Bronchial epithelial cell (primary cell): ENCODE measurements at regions not wholly inside any gene's neighbourhood (a gene's known extent, or its start where the extent isn't known, plus 50 kb on each side); places are given as distances from the start of the nearest gene placed in this dataset.

Experiments
- DNase-seq: peaks from one replicate; pipeline ENCODE4 v3.0.0-alpha.2; 2010; ENCODE audit warnings: low read depth
- FAIRE-seq: peaks from 2 replicates; lab custom pipeline; 2011; peaks lifted over from hg19 to GRCh38; lab: Jason Lieb, UNC
- H3K27me3 ChIP-seq: 2 replicates; pipeline ENCODE4 v1.5.1; 2011; ENCODE audit warnings: low read length; ENCODE audit not compliant: control insufficient read depth, insufficient read depth
- H3K36me3 ChIP-seq: 2 replicates; pipeline ENCODE4 v1.5.1; 2011; ENCODE audit warnings: low read length; ENCODE audit not compliant: control insufficient read depth, insufficient read depth
- H3K4me3 ChIP-seq: 2 replicates; pipeline ENCODE4 v1.5.1; 2011; ENCODE audit warnings: mild to moderate bottlenecking, low read depth, low read length, control low read depth
- TF ChIP-seq, protein P1 (sequence below): IDR thresholded peaks from 2 replicates; pipeline ENCODE4 v1.5.1; 2011; ENCODE audit warnings: mild to moderate bottlenecking, moderate library complexity, low read length, control low read depth, inconsistent platforms; ENCODE audit not compliant: insufficient read depth, severe bottlenecking

DNA sequence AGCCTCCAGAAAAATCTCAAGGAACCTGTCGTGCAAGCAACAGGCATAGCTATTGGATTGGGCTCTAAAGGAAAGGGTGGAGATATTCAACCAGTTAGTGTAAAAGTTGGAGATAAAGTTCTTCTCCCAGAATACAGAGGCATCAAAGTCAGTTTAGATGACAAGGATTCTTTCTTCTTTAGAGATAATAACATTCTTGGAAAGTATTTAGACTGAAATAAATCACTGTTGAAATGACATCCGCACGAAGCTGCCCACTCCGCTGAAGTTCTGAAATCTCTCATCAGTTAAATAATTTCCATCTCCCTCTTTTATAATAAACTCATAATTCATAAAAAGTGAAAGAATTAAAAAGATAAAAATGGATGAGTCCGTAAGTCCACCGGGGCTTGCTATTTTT is 1354.9 kb upstream of the TMEM132C start:
- Histone ChIP-seq H3K36me3 (no peaks in the 10 kb centered on the region), H3K27me3 (no peaks in the 10 kb centered on the region), H3K4me3 (no peak overlapping the region)
- FAIRE-seq (no peak), DNase-seq (no peak)
- TF ChIP-seq, protein P1, sequence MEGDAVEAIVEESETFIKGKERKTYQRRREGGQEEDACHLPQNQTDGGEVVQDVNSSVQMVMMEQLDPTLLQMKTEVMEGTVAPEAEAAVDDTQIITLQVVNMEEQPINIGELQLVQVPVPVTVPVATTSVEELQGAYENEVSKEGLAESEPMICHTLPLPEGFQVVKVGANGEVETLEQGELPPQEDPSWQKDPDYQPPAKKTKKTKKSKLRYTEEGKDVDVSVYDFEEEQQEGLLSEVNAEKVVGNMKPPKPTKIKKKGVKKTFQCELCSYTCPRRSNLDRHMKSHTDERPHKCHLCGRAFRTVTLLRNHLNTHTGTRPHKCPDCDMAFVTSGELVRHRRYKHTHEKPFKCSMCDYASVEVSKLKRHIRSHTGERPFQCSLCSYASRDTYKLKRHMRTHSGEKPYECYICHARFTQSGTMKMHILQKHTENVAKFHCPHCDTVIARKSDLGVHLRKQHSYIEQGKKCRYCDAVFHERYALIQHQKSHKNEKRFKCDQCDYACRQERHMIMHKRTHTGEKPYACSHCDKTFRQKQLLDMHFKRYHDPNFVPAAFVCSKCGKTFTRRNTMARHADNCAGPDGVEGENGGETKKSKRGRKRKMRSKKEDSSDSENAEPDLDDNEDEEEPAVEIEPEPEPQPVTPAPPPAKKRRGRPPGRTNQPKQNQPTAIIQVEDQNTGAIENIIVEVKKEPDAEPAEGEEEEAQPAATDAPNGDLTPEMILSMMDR, result no peak

DNA sequence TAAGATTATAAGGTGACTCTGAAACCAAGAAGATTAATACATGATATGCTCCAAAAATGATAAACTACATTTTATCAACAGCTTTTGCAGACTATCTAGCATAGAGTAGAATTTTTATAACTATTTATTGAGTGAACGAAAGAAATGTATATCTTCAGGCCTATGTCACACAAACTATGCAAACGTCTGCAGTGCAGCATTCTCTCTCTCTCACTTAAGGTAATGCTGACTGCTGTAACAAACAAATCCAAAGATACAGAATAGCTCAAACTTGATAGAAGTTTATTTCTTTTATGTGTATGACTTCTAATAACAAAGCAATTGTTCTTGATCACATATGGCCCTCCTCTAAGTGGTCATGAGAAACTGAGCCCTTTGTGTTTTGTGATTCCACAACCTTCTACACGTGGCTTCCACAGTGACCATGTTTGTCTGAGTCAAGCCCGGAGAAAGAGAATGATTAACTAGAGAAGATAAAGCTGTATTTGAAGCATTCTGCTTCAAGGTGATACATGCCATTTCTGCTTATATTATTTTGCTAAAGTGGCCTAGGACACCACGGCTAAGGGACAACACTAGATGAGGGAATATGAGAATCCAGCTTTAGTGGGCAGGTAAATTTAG is 1352.7 kb upstream of the TMEM132C start:
- Histone ChIP-seq H3K27me3 (no peaks in the 10 kb centered on the region), H3K36me3 (no peaks in the 10 kb centered on the region), H3K4me3 (no peak overlapping the region)
- TF ChIP-seq, protein P1, result no peak
- DNase-seq, result no peak
- no peak for FAIRE-seq

DNA sequence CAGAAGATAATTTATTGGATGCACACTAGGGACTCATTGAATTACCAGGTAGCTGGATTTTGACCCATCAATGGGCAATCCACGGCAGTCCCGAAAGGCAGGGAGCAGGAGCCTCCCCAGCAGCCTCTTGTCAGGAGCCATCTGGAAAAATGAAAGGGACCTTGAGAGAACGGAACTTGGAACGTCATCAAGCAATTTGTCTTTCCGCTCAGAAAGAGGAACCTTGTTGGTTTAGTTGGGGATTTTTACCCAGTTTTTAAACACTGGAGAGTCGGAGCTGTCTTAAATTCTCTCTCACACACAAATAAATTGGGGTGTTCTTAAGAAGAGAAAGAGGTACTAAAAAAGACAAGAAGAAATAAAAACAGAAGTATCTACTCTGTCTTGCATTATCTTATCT is 1351.7 kb upstream of the TMEM132C start:
- TF ChIP-seq, protein P1, result no peak
- H3K27me3 ChIP-seq, result no peaks in the 10 kb centered on the region
- no peak for FAIRE-seq

DNA sequence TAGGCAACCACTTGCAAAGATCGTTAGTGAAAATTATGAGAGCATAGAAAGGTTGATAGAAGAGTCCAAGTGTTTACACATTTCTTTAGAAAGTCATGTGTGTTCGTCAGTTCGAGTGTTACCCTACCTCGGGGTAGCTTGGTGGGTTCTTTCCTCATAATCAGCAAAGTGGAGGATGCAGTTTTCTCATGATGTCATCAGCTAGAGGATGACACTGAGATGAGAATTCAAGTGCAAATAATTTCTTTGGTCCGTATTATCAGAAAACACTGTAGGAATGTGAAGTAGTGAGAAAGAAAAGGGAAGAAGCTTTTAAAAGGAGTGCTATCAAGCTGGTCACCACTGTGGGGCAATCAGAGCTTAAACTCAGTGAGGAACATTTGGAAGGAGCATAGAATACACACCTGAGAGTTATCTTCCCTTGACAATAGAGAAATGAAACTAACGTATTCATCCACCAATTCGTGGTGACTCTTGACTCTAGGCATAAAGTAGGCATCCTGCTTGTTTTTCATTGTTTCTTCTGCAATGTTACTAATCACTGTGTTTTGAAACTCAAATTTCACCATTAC is 1340.9 kb upstream of the TMEM132C start:
- DNase-seq (no peak), FAIRE-seq (no peak)
- TF ChIP-seq, protein P1, result no peak
- Histone ChIP-seq H3K36me3 (no peaks in the 10 kb centered on the region), H3K4me3 (no peak overlapping the region), H3K27me3 (no peaks in the 10 kb centered on the region)

More for the DNA sequence above, 1351.7 kb upstream of the TMEM132C start:
- no peak for DNase-seq
- Histone ChIP-seq H3K36me3 (no peaks in the 10 kb centered on the region), H3K4me3 (no peak overlapping the region)

DNA sequence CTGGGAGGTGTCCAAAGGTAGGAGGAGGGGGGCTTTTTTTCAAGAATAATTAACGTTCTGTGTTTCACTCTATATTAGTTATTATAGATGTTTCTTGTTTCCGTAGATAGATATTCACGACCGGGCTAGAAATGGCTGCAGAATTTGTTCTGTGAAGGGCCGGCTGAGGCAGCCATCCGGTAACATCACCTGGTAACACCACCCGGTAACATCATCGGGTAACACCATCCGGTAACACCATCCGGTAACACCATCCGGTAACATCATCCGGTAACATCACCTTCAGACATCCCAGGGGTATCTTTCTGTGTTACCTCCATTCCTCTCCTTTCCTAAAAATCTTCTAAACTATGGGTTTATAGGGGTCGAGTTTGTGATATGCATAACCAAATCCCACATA is 1336.7 kb upstream of the TMEM132C start:
- H3K27me3 ChIP-seq, result no peaks in the 10 kb centered on the region
- DNase-seq, result no peak
- no peaks in the 10 kb centered on the region for H3K36me3 ChIP-seq
- no peak for FAIRE-seq
- no peak overlapping the region for H3K4me3 ChIP-seq
- TF ChIP-seq, protein P1, result no peak

DNA sequence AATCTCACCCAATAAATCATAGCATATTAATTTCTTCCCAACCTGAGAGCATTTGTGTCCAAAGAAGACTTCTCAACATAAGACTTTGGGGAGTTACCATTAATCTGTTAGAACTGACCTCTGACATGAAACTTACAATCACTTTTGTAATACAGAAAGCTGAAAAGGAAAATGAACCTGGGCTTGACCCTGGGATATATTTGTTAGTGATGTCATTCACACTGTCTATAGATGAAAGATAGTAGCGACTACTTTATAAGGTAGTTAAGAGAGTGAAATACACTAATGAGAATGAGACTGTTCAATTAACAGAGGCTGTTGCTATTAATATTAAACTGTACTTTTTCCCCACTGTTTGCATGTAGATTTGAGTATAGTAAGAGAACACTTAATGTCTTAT is 1334.8 kb upstream of the TMEM132C start:
- Histone ChIP-seq H3K36me3 (no peaks in the 10 kb centered on the region), H3K4me3 (no peak overlapping the region)

More for the DNA sequence above, 1334.8 kb upstream of the TMEM132C start:
- TF ChIP-seq, protein P1, result no peak
- no peak for DNase-seq
- no peak for FAIRE-seq
- no peaks in the 10 kb centered on the region for H3K27me3 ChIP-seq
